H1 (cell line): ENCODE measurements at regions not wholly inside any gene's neighbourhood (a gene's known extent, or its start where the extent isn't known, plus 50 kb on each side); places are given as distances from the start of the nearest gene placed in this dataset.

ENCODE experiments used
- CHD1 ChIP-seq: IDR thresholded peaks from 2 replicates; pipeline ENCODE4 v1.6.1; 2012; ENCODE audit warnings: low read depth, low read length, improper control_type of control experiment
- KDM1A ChIP-seq: fragments of 200-600, 300-600 bp; sonication (generic); IDR thresholded peaks from 2 replicates; pipeline ENCODE4 v1.7.1; 2016; ENCODE audit warnings: mild to moderate bottlenecking, low read length, borderline replicate concordance
- RAD21 ChIP-seq, 2 experiments: IDR thresholded peaks in 1 of 2; conservative IDR thresholded peaks in 1 of 2; 2 replicates each; pipeline ENCODE4 v1.6.1; 2011; ENCODE audit warnings: low read depth in 2 of 2, low read length in 2 of 2, improper control_type of control experiment in 1 of 2, inconsistent platforms in 1 of 2, mild to moderate bottlenecking in 1 of 2, moderate library complexity in 1 of 2
- TBP ChIP-seq: IDR thresholded peaks from 2 replicates; pipeline ENCODE4 v1.6.1; 2011; ENCODE audit warnings: low read depth, low read length, improper control_type of control experiment
- USF2 ChIP-seq: IDR thresholded peaks from 2 replicates; pipeline ENCODE4 v1.6.1; 2011; ENCODE audit warnings: low read length, improper control_type of control experiment

GRCh38 chr22:47564651-47565434 lies 802.4 kb downstream of the TBC1D22A start (continued):
- TF ChIP-seq USF2 = no peak
- TF ChIP-seq CHD1 = no peak
- no peak for TF ChIP-seq KDM1A
- no peak for TF ChIP-seq TBP
- no peak for TF ChIP-seq RAD21 (IDR thresholded peaks at IDR 0.05 in 1 of 2, conservative IDR thresholded peaks at IDR 0.05 in 1 of 2; ENCODE audit: low read depth in 2 of 2, low read length in 2 of 2)
